Mesenchymal stem cell (in vitro differentiated cells and primary cell): ENCODE measurements at regions not wholly inside any gene's neighbourhood (a gene's known extent, or its start where the extent isn't known, plus 50 kb on each side); places are given as distances from the start of the nearest gene placed in this dataset.
"Not testable (repeated sequence)": the region's sequence is repeated elsewhere in the genome, so short reads cannot be mapped to it uniquely, and the experiment has no call there.

Experiments used
- DNase-seq: peaks from one replicate; pipeline ENCODE4 v3.0.0-alpha.2; 2013
- H2AFZ ChIP-seq: one replicate; pipeline ENCODE4 v1.6.1; 2013; ENCODE audit warnings: low read depth, mild to moderate bottlenecking, control low read depth, inconsistent platforms, low read length, moderate library complexity
- H2AK5ac ChIP-seq: 2 replicates; pipeline ENCODE4 v1.6.1; 2013; ENCODE audit warnings: low read length, moderate library complexity, mild to moderate bottlenecking, inconsistent platforms; ENCODE audit not compliant: severe bottlenecking
- H2BK120ac ChIP-seq: one replicate; pipeline ENCODE4 v1.6.1; 2013; ENCODE audit warnings: low read depth, mild to moderate bottlenecking, inconsistent platforms, low read length, moderate library complexity
- H2BK12ac ChIP-seq, 2 experiments: one replicate each; pipeline ENCODE4 v1.6.1; 2013; ENCODE audit warnings: inconsistent platforms in 2 of 2, low read length in 2 of 2, mild to moderate bottlenecking in 2 of 2, moderate library complexity in 2 of 2, control low read depth in 1 of 2
- H2BK15ac ChIP-seq: one replicate; pipeline ENCODE4 v1.6.1; 2013; ENCODE audit warnings: mild to moderate bottlenecking, low read depth, inconsistent platforms; ENCODE audit not compliant: poor library complexity, severe bottlenecking
- H2BK5ac ChIP-seq: 2 replicates; pipeline ENCODE4 v1.6.1; 2013; ENCODE audit warnings: low read depth, mild to moderate bottlenecking, low read length, control low read depth, inconsistent platforms; ENCODE audit not compliant: poor library complexity, severe bottlenecking
- H3K14ac ChIP-seq, 2 experiments: one replicate each; pipeline ENCODE4 v1.6.1; 2013; ENCODE audit warnings: inconsistent platforms in 2 of 2, low read length in 2 of 2, control low read depth in 1 of 2, mild to moderate bottlenecking in 1 of 2, moderate library complexity in 1 of 2
- H3K18ac ChIP-seq, 2 experiments: one replicate each; pipeline ENCODE4 v1.6.1; 2013; ENCODE audit warnings: inconsistent platforms in 2 of 2, low read length in 2 of 2, control low read depth in 1 of 2, low read depth in 1 of 2, mild to moderate bottlenecking in 1 of 2
- H3K23ac ChIP-seq, 2 experiments: one replicate each; pipeline ENCODE4 v1.6.1; 2013; ENCODE audit warnings: inconsistent platforms in 2 of 2, low read length in 2 of 2, mild to moderate bottlenecking in 2 of 2, moderate library complexity in 2 of 2, control low read depth in 1 of 2
- H3K27ac ChIP-seq: 2 replicates; pipeline ENCODE4 v1.5.1; 2013; ENCODE audit warnings: mild to moderate bottlenecking, moderate library complexity, low read length, control low read depth, inconsistent platforms; ENCODE audit not compliant: poor library complexity, severe bottlenecking
- H3K27me3 ChIP-seq, 2 experiments: 2 replicates each; pipeline versions ENCODE4 v1.6.1 to v1.7.0; 2013; ENCODE audit warnings: low read length in 2 of 2, mild to moderate bottlenecking in 2 of 2, moderate library complexity in 2 of 2, control low read depth in 1 of 2, inconsistent platforms in 1 of 2; ENCODE audit not compliant: control insufficient read depth in 1 of 2, insufficient read depth in 1 of 2
- H3K36me3 ChIP-seq, 2 experiments: 2 replicates each; pipeline versions ENCODE4 v1.6.1 to v1.7.0; 2013; ENCODE audit warnings: low read length in 2 of 2, control low read depth in 1 of 2, inconsistent platforms in 1 of 2, low read depth in 1 of 2, mild to moderate bottlenecking in 1 of 2; ENCODE audit not compliant: insufficient read depth in 2 of 2, control insufficient read depth in 1 of 2
- H3K4ac ChIP-seq, 2 experiments: one replicate each; pipeline ENCODE4 v1.6.1; 2013; ENCODE audit warnings: inconsistent platforms in 2 of 2, low read length in 2 of 2, mild to moderate bottlenecking in 2 of 2, moderate library complexity in 2 of 2, control low read depth in 1 of 2, low read depth in 1 of 2
- H3K4me1 ChIP-seq: 2 replicates; pipeline ENCODE4 v1.6.1; 2013; ENCODE audit warnings: low read depth, low read length, control low read depth; ENCODE audit not compliant: control insufficient read depth, insufficient read depth
- H3K4me2 ChIP-seq: 2 replicates; pipeline ENCODE4 v1.6.1; 2013; ENCODE audit warnings: low read length, mild to moderate bottlenecking, inconsistent platforms; ENCODE audit not compliant: poor library complexity, severe bottlenecking
- H3K4me3 ChIP-seq, 2 experiments: 2 replicates each; pipeline versions ENCODE4 v1.5.1 to v1.7.0; 2013; ENCODE audit warnings: low read length in 2 of 2, mild to moderate bottlenecking in 2 of 2, control low read depth in 1 of 2, low read depth in 1 of 2; ENCODE audit not compliant: insufficient read depth in 1 of 2
- H3K79me1 ChIP-seq: replicated peaks from 2 replicates; pipeline ENCODE4 v1.6.1; 2013; ENCODE audit warnings: mild to moderate bottlenecking, control low read depth, low read length, inconsistent platforms; ENCODE audit not compliant: poor library complexity, severe bottlenecking
- H3K9ac ChIP-seq: 2 replicates; pipeline ENCODE4 v1.7.0; 2013; ENCODE audit warnings: mild to moderate bottlenecking, low read length, moderate library complexity
- H3K9me3 ChIP-seq: 2 replicates; pipeline ENCODE4 v1.7.0; 2013; ENCODE audit warnings: mild to moderate bottlenecking, low read length; ENCODE audit not compliant: control insufficient read depth
- H4K8ac ChIP-seq: one replicate; pipeline ENCODE4 v1.6.1; 2013; ENCODE audit warnings: inconsistent platforms, mild to moderate bottlenecking, low read length, moderate library complexity
- H4K91ac ChIP-seq: one replicate; pipeline ENCODE4 v1.6.1; 2013; ENCODE audit warnings: mild to moderate bottlenecking, low read length, inconsistent platforms
- WGBS: methylation state at CpG from one replicate; pipeline ENCODE4 v1.1.7; 2013; ENCODE audit warnings: mixed read lengths; 5-methylcytosine and 5-hydroxymethylcytosine counted together

DNA sequence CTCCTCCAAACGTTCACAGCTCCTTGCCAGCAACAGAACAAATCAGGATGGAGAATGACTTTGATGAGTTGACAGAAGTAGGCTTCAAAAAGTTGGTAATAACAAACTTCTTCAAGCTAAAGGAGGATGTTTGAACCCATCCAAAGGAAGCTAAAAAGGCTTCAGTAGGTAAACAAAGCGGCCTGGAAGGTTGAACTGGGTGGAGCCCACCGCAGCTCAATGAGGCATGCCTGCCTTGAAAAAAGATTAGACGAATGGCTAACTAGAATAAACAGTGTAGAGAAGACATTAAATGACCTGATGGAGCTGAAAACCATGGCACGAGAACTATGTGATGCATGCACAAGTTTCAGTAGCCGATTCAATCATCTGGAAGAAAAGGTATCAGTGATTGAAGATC, 1369.0 kb upstream of the SORCS1 start:
- H3K9ac ChIP-seq, H2AFZ ChIP-seq, H3K4me1 ChIP-seq, H3K18ac ChIP-seq, H3K4ac ChIP-seq, H3K4me2 ChIP-seq, H3K4me3 ChIP-seq, H3K27me3 ChIP-seq, H4K8ac ChIP-seq, H3K79me1 ChIP-seq, H3K23ac ChIP-seq, H2BK12ac ChIP-seq, H3K36me3 ChIP-seq, H2BK120ac ChIP-seq, H3K27ac ChIP-seq, H2BK5ac ChIP-seq, H2AK5ac ChIP-seq, H2BK15ac ChIP-seq, H4K91ac ChIP-seq, DNase-seq, H3K14ac ChIP-seq: not testable (repeated sequence)
- peaks cover 12% of the 10 kb centered on the region for H3K9me3 ChIP-seq
- WGBS: 83% methylated on average over 6 of the region's 6 CpGs

GRCh38 chr10:108523016-108523800, 1358.7 kb upstream of the SORCS1 start:
- Histone ChIP-seq H3K4me3 (no peak overlapping the region), H3K18ac (no peak overlapping the region), H2AK5ac (no peak overlapping the region), H3K27ac (no peak overlapping the region), H3K9me3 (peaks cover 7% of the 10 kb centered on the region), H3K4me1 (no peaks in the 10 kb centered on the region), H2BK5ac (no peak overlapping the region), H3K14ac (no peak overlapping the region), H3K36me3 (no peaks in the 10 kb centered on the region), H2BK12ac (no peak overlapping the region), H4K91ac (no peak overlapping the region), H3K4ac (no peak overlapping the region), H2AFZ (no peak overlapping the region), H3K79me1 (no peaks in the 10 kb centered on the region), H3K27me3 (no peaks in the 10 kb centered on the region), H4K8ac (no peak overlapping the region), H3K4me2 (no peak overlapping the region), H3K9ac (no peak overlapping the region), H3K23ac (no peak overlapping the region), H2BK15ac (no peak overlapping the region), H2BK120ac (no peak overlapping the region)
- no peak for DNase-seq
- 97% methylated on average over 2 of the region's 4 CpGs for WGBS

DNA sequence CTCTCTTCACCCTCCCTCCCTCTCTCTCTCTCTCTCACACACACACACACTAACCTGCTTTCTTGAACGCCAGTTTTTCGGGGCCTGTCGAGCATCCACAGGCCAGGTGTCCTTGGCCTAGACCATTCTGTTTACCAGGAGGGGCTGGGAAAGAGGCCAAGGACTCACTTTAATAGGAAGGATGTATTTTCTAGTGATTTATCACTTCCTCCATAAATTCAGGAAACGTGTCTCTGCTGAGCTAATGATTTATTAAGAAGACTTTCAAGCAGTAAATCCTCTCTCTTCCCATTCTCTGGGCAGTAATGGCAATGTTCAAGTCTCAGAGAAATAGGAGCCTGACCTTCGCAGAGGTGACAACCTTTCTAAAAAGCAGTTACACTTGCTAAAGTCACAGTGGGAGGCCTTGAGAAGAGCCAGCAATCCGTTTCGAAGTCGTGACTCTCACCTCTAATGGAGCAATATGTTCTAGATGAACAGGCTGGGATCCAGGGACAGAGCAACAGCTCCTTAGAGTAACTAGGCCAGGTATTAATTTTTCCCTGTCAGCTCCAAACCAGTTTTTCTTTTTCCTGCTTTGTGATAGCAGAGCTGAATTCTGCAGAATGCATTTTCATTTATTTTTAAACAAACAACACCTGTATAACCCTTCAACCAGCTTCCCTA, 1357.5 kb upstream of the SORCS1 start:
- Histone ChIP-seq H3K4me1 (no peaks in the 10 kb centered on the region), H2BK120ac (no peak overlapping the region), H3K27ac (no peak overlapping the region), H4K8ac (no peak overlapping the region), H3K14ac (no peak overlapping the region), H3K9ac (no peak overlapping the region), H3K36me3 (no peaks in the 10 kb centered on the region), H2AK5ac (no peak overlapping the region), H2BK5ac (no peak overlapping the region), H3K27me3 (no peaks in the 10 kb centered on the region), H2AFZ (no peak overlapping the region), H3K4me2 (no peak overlapping the region), H3K4ac (no peak overlapping the region), H3K4me3 (no peak overlapping the region), H2BK12ac (no peak overlapping the region), H3K18ac (no peak overlapping the region), H2BK15ac (no peak overlapping the region), H3K9me3 (peaks cover 7% of the 10 kb centered on the region), H4K91ac (no peak overlapping the region), H3K79me1 (no peaks in the 10 kb centered on the region), H3K23ac (no peak overlapping the region)
- WGBS: 13% methylated on average over 5 of the region's 8 CpGs
- no peak for DNase-seq

DNA sequence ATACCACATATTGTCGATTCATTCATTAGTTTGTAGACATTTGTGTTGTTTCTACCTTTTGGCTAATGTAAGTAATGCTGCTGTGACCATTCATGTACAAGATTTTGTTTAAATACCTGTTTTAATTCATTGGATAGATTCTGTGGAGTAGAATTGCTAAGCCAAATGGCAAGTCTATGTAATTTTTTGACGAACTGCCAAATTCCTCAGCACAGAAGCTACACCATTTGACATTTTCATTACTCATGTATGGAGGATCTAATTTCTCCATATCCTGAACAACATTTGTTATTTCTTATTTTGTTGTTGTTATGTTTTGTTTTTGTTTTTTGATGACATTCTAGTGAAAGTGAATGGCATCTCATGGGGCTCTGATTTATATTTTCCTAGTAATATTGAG, 1351.3 kb upstream of the SORCS1 start:
- Histone ChIP-seq H2AK5ac (no peak overlapping the region), H2BK120ac (no peak overlapping the region), H3K4me2 (no peak overlapping the region), H3K36me3 (no peaks in the 10 kb centered on the region), H2BK5ac (no peak overlapping the region), H3K14ac (no peak overlapping the region), H4K91ac (no peak overlapping the region), H3K18ac (no peak overlapping the region), H2AFZ (no peak overlapping the region), H3K9me3 (peaks cover 7% of the 10 kb centered on the region), H3K4me1 (no peaks in the 10 kb centered on the region), H3K9ac (no peak overlapping the region), H4K8ac (no peak overlapping the region), H3K27me3 (no peaks in the 10 kb centered on the region), H3K27ac (no peak overlapping the region), H3K4me3 (no peak overlapping the region), H3K23ac (no peak overlapping the region), H2BK12ac (no peak overlapping the region), H3K79me1 (no peaks in the 10 kb centered on the region), H2BK15ac (no peak overlapping the region), H3K4ac (no peak overlapping the region)
- DNase-seq: no peak
- WGBS: no CpG with 5 or more reads among the region's 2 CpGs
